ENCODE measurements at regions not wholly inside any gene's neighbourhood (a gene's known extent, or its start where the extent isn't known, plus 50 kb on each side); places are given as distances from the start of the nearest gene placed in this dataset.

- TF ChIP-seq AFF4 (CRISPR knock-in tag; IDR thresholded peaks at IDR 0.05; ENCODE audit: borderline replicate concordance), result no peak
- no peak for TF ChIP-seq ZMAT4 (CRISPR knock-in tag; IDR thresholded peaks at IDR 0.05)
- TF ChIP-seq NR1H2 (CRISPR knock-in tag; IDR thresholded peaks at IDR 0.05), result no peak
- TF ChIP-seq ATF1 (CRISPR knock-in tag; IDR thresholded peaks at IDR 0.05), result no peak
Measured at GRCh38 chr12:22788913-22789312, 163.9 kb downstream of the ETNK1 start (continued).

- ATAC-seq (no peak), DNase-seq (ENCODE audit: low spot score) (no peak)
- POLR2A ChIA-PET, result no interaction called here
- no peak overlapping the region for H3K4me3 Mint-ChIP-seq
- H3K9me3 Mint-ChIP-seq, result peaks cover 12% of the 10 kb centered on the region
- no peaks in the 10 kb centered on the region for H3K4me1 Mint-ChIP-seq
- CTCF ChIA-PET, result no interaction called here
- H3K27ac Mint-ChIP-seq, result no peak overlapping the region
- no peaks in the 10 kb centered on the region for H3K36me3 Mint-ChIP-seq
- no peaks in the 10 kb centered on the region for H3K27me3 Mint-ChIP-seq (ENCODE audit: low read depth)
- TF ChIP-seq TP53 (CRISPR knock-in tag; IDR thresholded peaks at IDR 0.05) (no peak), USF1 (CRISPR knock-in tag; IDR thresholded peaks at IDR 0.05) (no peak), ZNF121 (CRISPR knock-in tag; IDR thresholded peaks at IDR 0.05) (no peak)
Measured at GRCh38 chr12:22792138-22792537, 167.2 kb downstream of the ETNK1 start.

GRCh38 chr12:22794017-22794416 is 169.0 kb downstream of the ETNK1 start:
- no peak for ATAC-seq
- H3K4me3 Mint-ChIP-seq, result no peak overlapping the region
- peaks cover 9% of the 10 kb centered on the region for H3K4me1 Mint-ChIP-seq
- H3K9me3 Mint-ChIP-seq, result peaks cover 5% of the 10 kb centered on the region
- DNase-seq (ENCODE audit: low spot score), result no peak
- TF ChIP-seq TCF7 (CRISPR knock-in tag; IDR thresholded peaks at IDR 0.05; ENCODE audit: low read depth) (no peak), CBFB (CRISPR knock-in tag; IDR thresholded peaks at IDR 0.05; ENCODE audit: low read depth) (no peak), JUN (CRISPR knock-in tag; IDR thresholded peaks at IDR 0.05) (no peak), ZNF281 (CRISPR knock-in tag; IDR thresholded peaks at IDR 0.05) (no peak), PRDM15 (CRISPR knock-in tag; IDR thresholded peaks at IDR 0.05) (no peak), ETV6 (CRISPR knock-in tag; IDR thresholded peaks at IDR 0.05) (no peak), PRRX2 (CRISPR knock-in tag; IDR thresholded peaks at IDR 0.05) (no peak), EMX1 (CRISPR knock-in tag; IDR thresholded peaks at IDR 0.05) (no peak), ZNF232 (CRISPR knock-in tag; IDR thresholded peaks at IDR 0.05) (no peak)
- H3K27ac Mint-ChIP-seq, result no peak overlapping the region
- no peaks in the 10 kb centered on the region for H3K27me3 Mint-ChIP-seq (ENCODE audit: low read depth)
- POLR2A ChIA-PET, result no interaction called here
- CTCF ChIA-PET, result no interaction called here
- H3K36me3 Mint-ChIP-seq, result no peaks in the 10 kb centered on the region
